ENCODE measurements at regions not wholly inside any gene's neighbourhood (a gene's known extent, or its start where the extent isn't known, plus 50 kb on each side); places are given as distances from the start of the nearest gene placed in this dataset.
"Not testable (repeated sequence)": the region's sequence is repeated elsewhere in the genome, so short reads cannot be mapped to it uniquely, and the experiment has no call there.

- no peak for DNase-seq (ENCODE audit: low spot score)
Observed at GRCh38 chr18:70418546-70419311, 129.9 kb downstream of the SOCS6 start.

GRCh38 chr18:70417847-70418246 is 129.0 kb downstream of the SOCS6 start:
- no peak for DNase-seq (ENCODE audit: low spot score)

GRCh38 chr18:70416496-70416895 is 127.7 kb downstream of the SOCS6 start:
- DNase-seq (ENCODE audit: low spot score): no peak

- DNase-seq (ENCODE audit: low spot score): no peak
Observed at GRCh38 chr18:70415823-70416488, 127.1 kb downstream of the SOCS6 start.

GRCh38 chr18:70414315-70414900 is 125.6 kb downstream of the SOCS6 start:
- DNase-seq (ENCODE audit: low spot score): no peak

- no peak for DNase-seq (ENCODE audit: low spot score)
Observed at GRCh38 chr18:70413455-70413854, 124.6 kb downstream of the SOCS6 start.

GRCh38 chr18:70411876-70412435 is 123.1 kb downstream of the SOCS6 start:
- DNase-seq (ENCODE audit: low spot score): no peak

GRCh38 chr18:70411307-70411706 is 122.5 kb downstream of the SOCS6 start:
- no peak for DNase-seq (ENCODE audit: low spot score)

GRCh38 chr18:70405052-70405451 is 116.2 kb downstream of the SOCS6 start:
- no peak for DNase-seq (ENCODE audit: low spot score)

GRCh38 chr18:70400476-70400875 is 111.6 kb downstream of the SOCS6 start:
- no peak for DNase-seq (ENCODE audit: low spot score)

- DNase-seq (ENCODE audit: low spot score): no peak
Observed at GRCh38 chr18:70398076-70398475, 109.2 kb downstream of the SOCS6 start.

GRCh38 chr18:70397259-70397925 is 108.5 kb downstream of the SOCS6 start:
- no peak for DNase-seq (ENCODE audit: low spot score)

GRCh38 chr18:70395771-70396170 is 106.9 kb downstream of the SOCS6 start:
- DNase-seq (ENCODE audit: low spot score): not testable (repeated sequence)

- no peak for DNase-seq (ENCODE audit: low spot score)
Observed at GRCh38 chr18:70394672-70395071, 105.8 kb downstream of the SOCS6 start.

GRCh38 chr18:70390371-70391090 is 101.7 kb downstream of the SOCS6 start:
- no peak for DNase-seq (ENCODE audit: low spot score)

- DNase-seq (ENCODE audit: low spot score): not testable (repeated sequence)
Observed at GRCh38 chr18:70389036-70389435, 100.2 kb downstream of the SOCS6 start.

- DNase-seq (ENCODE audit: low spot score): no peak
Observed at GRCh38 chr18:70387027-70387426, 98.2 kb downstream of the SOCS6 start.

GRCh38 chr18:70386582-70386981 is 97.7 kb downstream of the SOCS6 start:
- no peak for DNase-seq (ENCODE audit: low spot score)

- no peak for DNase-seq (ENCODE audit: low spot score)
Observed at GRCh38 chr18:70385474-70385873, 96.6 kb downstream of the SOCS6 start.

- DNase-seq (ENCODE audit: low spot score): no peak
Observed at GRCh38 chr18:70384181-70384790, 95.4 kb downstream of the SOCS6 start.

GRCh38 chr18:70382992-70383717 is 94.3 kb downstream of the SOCS6 start:
- DNase-seq (ENCODE audit: low spot score): no peak

All from germinal center (tissue), 1 donor.